ENCODE measurements at regions not wholly inside any gene's neighbourhood (a gene's known extent, or its start where the extent isn't known, plus 50 kb on each side); places are given as distances from the start of the nearest gene placed in this dataset.

- TF ChIP-seq ZNF138 (CRISPR knock-in tag; IDR thresholded peaks at IDR 0.05; ENCODE audit: low read depth) (0 out of 2 replicates have a peak, but pooled peaks have one; percentile 66), MIER2 (CRISPR knock-in tag; IDR thresholded peaks at IDR 0.05) (no peak), SP5 (CRISPR knock-in tag; IDR thresholded peaks at IDR 0.05; ENCODE audit: borderline replicate concordance, low read depth) (no peak), JUN (CRISPR knock-in tag; IDR thresholded peaks at IDR 0.05) (no peak), ZNF337 (CRISPR knock-in tag; IDR thresholded peaks at IDR 0.05; ENCODE audit: borderline replicate concordance, low read depth) (no peak), ZNF333 (CRISPR knock-in tag; IDR thresholded peaks at IDR 0.05; ENCODE audit: borderline replicate concordance) (peak; percentile 92; the same call in 1 of the 2 replicates), GPN1 (CRISPR knock-in tag; IDR thresholded peaks at IDR 0.05; ENCODE audit: borderline replicate concordance) (no peak), HNRNPL (IDR thresholded peaks at IDR 0.05; ENCODE audit: low read depth, low read length) (no peak), ZNF564 (CRISPR knock-in tag; IDR thresholded peaks at IDR 0.05) (0 out of 2 replicates have a peak, but pooled peaks have one; percentile 37), RXRA (CRISPR knock-in tag; IDR thresholded peaks at IDR 0.05) (peak; percentile 64), ZNF430 (CRISPR knock-in tag; IDR thresholded peaks at IDR 0.05) (no peak), HIVEP1 (CRISPR knock-in tag; IDR thresholded peaks at IDR 0.05) (peak; percentile 82; the same call in 1 of the 2 replicates), MBNL3 (CRISPR knock-in tag; conservative IDR thresholded peaks at IDR 0.05) (no peak), ZNF20 (CRISPR knock-in tag; IDR thresholded peaks at IDR 0.05) (no peak), ZBTB49 (CRISPR knock-in tag; IDR thresholded peaks at IDR 0.05; ENCODE audit: borderline replicate concordance) (no peak), ZNF484 (CRISPR knock-in tag; IDR thresholded peaks at IDR 0.05; ENCODE audit: borderline replicate concordance, low read depth) (no peak), ZNF24 (IDR thresholded peaks at IDR 0.05) (no peak), ZSCAN21 (CRISPR knock-in tag; IDR thresholded peaks at IDR 0.05; ENCODE audit: borderline replicate concordance) (peak; percentile 81), ZSCAN12 (CRISPR knock-in tag; IDR thresholded peaks at IDR 0.05) (no peak), MXD1 (CRISPR knock-in tag; IDR thresholded peaks at IDR 0.05) (peak; percentile 78), MAFF (IDR thresholded peaks at IDR 0.05; ENCODE audit: low read depth, low read length) (no peak)
- TF ChIP-seq, protein P1, sequence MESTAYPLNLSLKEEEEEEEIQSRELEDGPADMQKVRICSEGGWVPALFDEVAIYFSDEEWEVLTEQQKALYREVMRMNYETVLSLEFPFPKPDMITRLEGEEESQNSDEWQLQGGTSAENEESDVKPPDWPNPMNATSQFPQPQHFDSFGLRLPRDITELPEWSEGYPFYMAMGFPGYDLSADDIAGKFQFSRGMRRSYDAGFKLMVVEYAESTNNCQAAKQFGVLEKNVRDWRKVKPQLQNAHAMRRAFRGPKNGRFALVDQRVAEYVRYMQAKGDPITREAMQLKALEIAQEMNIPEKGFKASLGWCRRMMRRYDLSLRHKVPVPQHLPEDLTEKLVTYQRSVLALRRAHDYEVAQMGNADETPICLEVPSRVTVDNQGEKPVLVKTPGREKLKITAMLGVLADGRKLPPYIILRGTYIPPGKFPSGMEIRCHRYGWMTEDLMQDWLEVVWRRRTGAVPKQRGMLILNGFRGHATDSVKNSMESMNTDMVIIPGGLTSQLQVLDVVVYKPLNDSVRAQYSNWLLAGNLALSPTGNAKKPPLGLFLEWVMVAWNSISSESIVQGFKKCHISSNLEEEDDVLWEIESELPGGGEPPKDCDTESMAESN (CRISPR knock-in tag; conservative IDR thresholded peaks at IDR 0.05) = 0 out of 2 replicates have a peak, but pooled peaks have one; percentile 27
- TF ChIP-seq, protein P2, sequence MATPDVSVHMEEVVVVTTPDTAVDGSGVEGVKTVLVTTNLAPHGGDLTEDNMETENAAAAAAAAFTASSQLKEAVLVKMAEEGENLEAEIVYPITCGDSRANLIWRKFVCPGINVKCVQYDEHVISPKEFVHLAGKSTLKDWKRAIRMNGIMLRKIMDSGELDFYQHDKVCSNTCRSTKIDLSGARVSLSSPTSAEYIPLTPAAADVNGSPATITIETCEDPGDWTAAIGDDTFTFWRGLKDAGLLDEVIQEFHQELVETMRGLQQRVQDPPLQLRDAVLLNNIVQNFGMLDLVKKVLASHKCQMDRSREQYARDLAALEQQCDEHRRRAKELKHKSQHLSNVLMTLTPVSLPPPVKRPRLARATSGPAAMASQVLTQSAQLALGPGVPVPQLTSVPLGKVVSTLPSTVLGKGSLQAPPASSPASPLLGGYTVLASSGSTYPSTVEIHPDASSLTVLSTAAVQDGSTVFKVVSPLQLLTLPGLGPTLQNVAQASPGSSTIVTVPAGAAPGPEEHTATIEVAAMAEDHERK (CRISPR knock-in tag; IDR thresholded peaks at IDR 0.05; ENCODE audit: low read depth) = no peak
- TF ChIP-seq, protein P3, sequence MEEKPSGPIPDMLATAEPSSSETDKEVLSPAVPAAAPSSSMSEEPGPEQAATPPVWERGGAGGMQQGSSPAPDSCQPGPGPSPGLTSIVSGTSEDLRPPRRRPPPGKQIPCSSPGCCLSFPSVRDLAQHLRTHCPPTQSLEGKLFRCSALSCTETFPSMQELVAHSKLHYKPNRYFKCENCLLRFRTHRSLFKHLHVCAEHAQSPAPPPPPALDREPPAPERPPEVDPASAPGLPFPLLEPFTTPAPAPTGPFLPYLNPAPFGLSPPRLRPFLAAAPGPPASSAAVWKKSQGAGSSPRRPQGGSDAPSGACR (CRISPR knock-in tag; IDR thresholded peaks at IDR 0.05) = no peak
Observed at GRCh38 chr5:135191084-135191826, 157.2 kb upstream of the PITX1 start (continued).

All from HepG2 (cell line).